Progenitor cell of endocrine pancreas (in vitro differentiated cells): ENCODE measurements at regions not wholly inside any gene's neighbourhood (a gene's known extent, or its start where the extent isn't known, plus 50 kb on each side); places are given as distances from the start of the nearest gene placed in this dataset.

ENCODE experiments used
- DNase-seq: peaks from one replicate; pipeline ENCODE4 v3.0.0; 2021; ENCODE audit warnings: low spot score; ENCODE audit not compliant: unreplicated experiment
- H3K27ac Mint-ChIP-seq: 2 replicates; pipeline ENCODE4 v1.8.0; 2021; ENCODE audit warnings: mild to moderate bottlenecking, moderate library complexity, mixed read lengths
- H3K27me3 Mint-ChIP-seq: 2 replicates; pipeline ENCODE4 v1.8.0; 2021; ENCODE audit warnings: mixed read lengths
- H3K36me3 Mint-ChIP-seq: 2 replicates; pipeline ENCODE4 v1.8.0; 2022; ENCODE audit warnings: mixed read lengths; ENCODE audit not compliant: insufficient read depth
- H3K4me1 Mint-ChIP-seq: 2 replicates; pipeline ENCODE4 v1.8.0; 2021; ENCODE audit warnings: low read depth, mixed read lengths
- H3K4me3 Mint-ChIP-seq: 2 replicates; pipeline ENCODE4 v1.8.0; 2021; ENCODE audit warnings: low read depth, mild to moderate bottlenecking, moderate library complexity, mixed read lengths
- H3K9me3 Mint-ChIP-seq: 2 replicates; pipeline ENCODE4 v1.8.0; 2021; ENCODE audit warnings: low read depth, mixed read lengths
- CTCF ChIP-seq: fragments of 200-600 bp; sonication (generic); IDR thresholded peaks from one replicate; pipeline ENCODE4 v1.5.0; 2021; ENCODE audit warnings: antibody characterized with exemption, mild to moderate bottlenecking; ENCODE audit not compliant: unreplicated experiment

- peaks cover 5% of the 10 kb centered on the region for H3K4me1 Mint-ChIP-seq
- no peak overlapping the region for H3K27ac Mint-ChIP-seq
- peaks cover 3% of the 10 kb centered on the region for H3K9me3 Mint-ChIP-seq
- H3K36me3 Mint-ChIP-seq, result peaks cover 4% of the 10 kb centered on the region
- no peak for DNase-seq
- no peaks in the 10 kb centered on the region for H3K27me3 Mint-ChIP-seq
- no peak for TF ChIP-seq CTCF
- no peak overlapping the region for H3K4me3 Mint-ChIP-seq
Measured at GRCh38 chr3:187871848-187872247, 126.6 kb upstream of the BCL6 start.

DNA sequence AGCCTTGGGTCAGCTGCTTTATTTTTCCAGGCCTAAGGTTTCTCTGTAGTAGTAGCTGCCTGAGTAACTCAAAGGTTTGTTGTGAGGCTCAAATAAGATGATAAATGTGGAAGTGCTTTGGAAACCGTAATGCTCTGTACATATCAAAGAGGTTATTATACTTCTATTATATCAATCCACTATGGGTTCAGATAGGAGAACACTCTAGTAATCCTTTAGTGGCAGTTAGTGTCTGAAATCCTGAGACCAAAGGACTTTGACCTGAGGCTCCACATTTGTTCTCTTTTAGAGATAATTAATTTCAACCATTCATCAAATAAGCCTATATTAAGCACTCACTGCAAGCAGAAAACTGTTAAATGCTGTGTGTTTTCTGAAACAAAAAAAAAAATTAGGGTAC lies 128.6 kb upstream of the BCL6 start:
- Mint-ChIP-seq H3K36me3 (peaks cover 4% of the 10 kb centered on the region), H3K9me3 (no peaks in the 10 kb centered on the region), H3K4me1 (peaks cover 5% of the 10 kb centered on the region), H3K27me3 (no peaks in the 10 kb centered on the region), H3K27ac (no peak overlapping the region), H3K4me3 (no peak overlapping the region)
- no peak for DNase-seq
- TF ChIP-seq CTCF, result no peak

DNA sequence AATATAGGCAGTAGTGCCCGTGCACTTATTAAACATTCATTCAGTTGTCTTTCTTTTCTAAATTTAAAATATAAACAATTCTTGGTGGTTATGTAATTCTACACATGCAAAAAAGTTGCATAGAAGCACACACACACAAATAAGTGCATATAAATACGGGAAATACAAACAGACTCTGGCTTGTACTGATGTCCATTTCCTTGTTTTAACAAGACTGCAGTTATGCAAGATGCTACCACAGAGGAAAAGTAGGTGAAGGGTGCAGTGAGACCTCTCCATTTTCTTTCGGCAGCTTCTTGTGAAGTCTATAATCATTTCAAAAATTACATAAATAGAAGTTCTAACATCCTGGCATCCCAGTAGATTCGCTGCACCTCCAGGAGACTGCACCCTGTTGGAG lies 130.6 kb upstream of the BCL6 start:
- Mint-ChIP-seq H3K36me3 (peaks cover 3% of the 10 kb centered on the region), H3K27me3 (no peaks in the 10 kb centered on the region), H3K9me3 (peaks cover 4% of the 10 kb centered on the region), H3K4me1 (peaks cover 5% of the 10 kb centered on the region), H3K27ac (no peak overlapping the region), H3K4me3 (no peak overlapping the region)
- no peak for TF ChIP-seq CTCF
- no peak for DNase-seq

DNA sequence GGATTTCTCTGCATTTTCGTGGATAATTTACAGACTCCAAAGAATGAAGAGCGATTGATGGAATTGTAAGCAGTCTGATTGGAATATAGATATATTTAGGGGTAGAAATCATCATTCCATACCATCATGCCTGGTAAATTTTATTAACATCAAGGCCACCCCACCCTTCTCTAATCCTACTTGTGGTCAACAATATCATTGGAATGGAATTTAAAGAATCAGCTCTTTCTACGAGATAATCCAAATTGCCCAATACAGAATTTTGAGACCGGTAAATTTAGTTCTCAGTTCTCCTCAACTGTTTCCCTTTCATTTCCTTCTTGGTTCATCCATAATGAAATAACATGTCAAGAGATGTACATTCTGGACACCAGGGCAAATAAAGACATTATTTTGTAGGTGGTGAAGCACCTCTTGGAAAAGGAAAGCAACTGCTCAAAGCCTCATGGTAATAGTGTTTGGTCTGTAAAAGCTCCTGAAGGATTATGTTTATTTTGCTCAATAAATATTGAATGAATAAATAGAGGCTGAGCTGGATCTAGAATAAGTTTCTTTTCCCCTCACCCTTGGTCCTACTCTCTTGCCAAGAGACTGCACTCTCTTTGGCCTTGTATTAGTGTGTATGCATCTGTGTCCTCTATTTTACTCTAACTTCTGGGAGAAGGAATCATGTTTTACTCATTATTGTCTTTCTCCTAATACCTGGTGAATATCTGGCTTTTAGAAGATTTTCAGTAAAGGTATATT lies 133.7 kb upstream of the BCL6 start:
- no peak for TF ChIP-seq CTCF
- H3K4me1 Mint-ChIP-seq, result peaks cover 2% of the 10 kb centered on the region
- H3K9me3 Mint-ChIP-seq, result peaks cover 4% of the 10 kb centered on the region
- no peak for DNase-seq
- no peak overlapping the region for H3K27ac Mint-ChIP-seq
- no peak overlapping the region for H3K4me3 Mint-ChIP-seq
- H3K36me3 Mint-ChIP-seq, result peaks cover 3% of the 10 kb centered on the region
- H3K27me3 Mint-ChIP-seq, result no peaks in the 10 kb centered on the region

DNA sequence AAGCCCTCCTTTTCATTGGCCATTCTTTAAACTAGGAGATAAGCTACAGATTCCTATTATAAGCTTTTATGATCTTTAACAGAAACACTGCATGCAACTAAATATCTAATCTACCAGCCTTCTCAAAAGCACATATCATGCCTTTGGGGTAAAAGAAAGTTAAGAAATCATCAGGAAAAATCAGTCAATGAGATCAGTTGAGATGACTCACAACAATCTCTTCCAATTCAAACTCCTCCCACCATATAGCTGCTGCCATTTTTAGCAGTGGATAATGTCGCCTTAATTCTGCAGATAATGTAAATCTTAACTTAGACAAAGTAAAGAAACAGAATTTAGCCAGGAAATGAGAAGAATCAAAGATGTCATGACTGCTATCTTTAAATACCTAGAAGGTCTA lies 135.2 kb upstream of the BCL6 start:
- H3K36me3 Mint-ChIP-seq, result peaks cover 3% of the 10 kb centered on the region
- peaks cover 11% of the 10 kb centered on the region for H3K9me3 Mint-ChIP-seq

More for the DNA sequence above, 135.2 kb upstream of the BCL6 start:
- H3K4me3 Mint-ChIP-seq, result no peak overlapping the region
- no peak overlapping the region for H3K27ac Mint-ChIP-seq
- no peaks in the 10 kb centered on the region for H3K27me3 Mint-ChIP-seq
- no peaks in the 10 kb centered on the region for H3K4me1 Mint-ChIP-seq
- no peak for DNase-seq
- no peak for TF ChIP-seq CTCF
